Stimulated activated CD8-positive, alpha-beta memory T cell treated with anti-CD3 and anti-CD28 coated beads, Interleukin-15, amount 100 ng/mL, for 4 hours (primary cell): ENCODE measurements at regions not wholly inside any gene's neighbourhood (a gene's known extent, or its start where the extent isn't known, plus 50 kb on each side); places are given as distances from the start of the nearest gene placed in this dataset.

ENCODE experiments used
- DNase-seq, 2 donors: peaks; one replicate each; pipeline ENCODE4 v3.0.0-alpha.2; 2020; ENCODE audit warnings: low read depth in 2 of 2

DNA sequence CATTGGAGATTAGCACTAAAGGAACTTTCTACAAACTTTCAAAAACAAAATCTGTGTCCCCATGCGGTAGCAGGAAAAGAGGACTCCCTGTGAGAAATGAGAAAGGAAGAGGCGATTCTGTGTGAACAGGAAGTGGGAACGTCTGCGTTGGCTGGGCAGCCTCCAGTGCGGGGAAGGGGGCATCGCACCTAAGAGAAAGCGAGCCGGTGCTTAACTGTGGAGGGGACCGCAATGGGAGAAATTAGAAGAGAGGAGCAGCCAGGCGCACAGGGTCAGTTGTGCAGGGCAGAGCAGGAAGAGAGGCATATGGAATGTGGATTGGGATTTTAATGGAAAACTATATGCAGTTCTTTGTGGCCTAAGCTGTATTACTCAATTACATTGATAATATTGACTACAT lies 77.4 kb upstream of the DOCK9 start:
- no peak for DNase-seq

DNA sequence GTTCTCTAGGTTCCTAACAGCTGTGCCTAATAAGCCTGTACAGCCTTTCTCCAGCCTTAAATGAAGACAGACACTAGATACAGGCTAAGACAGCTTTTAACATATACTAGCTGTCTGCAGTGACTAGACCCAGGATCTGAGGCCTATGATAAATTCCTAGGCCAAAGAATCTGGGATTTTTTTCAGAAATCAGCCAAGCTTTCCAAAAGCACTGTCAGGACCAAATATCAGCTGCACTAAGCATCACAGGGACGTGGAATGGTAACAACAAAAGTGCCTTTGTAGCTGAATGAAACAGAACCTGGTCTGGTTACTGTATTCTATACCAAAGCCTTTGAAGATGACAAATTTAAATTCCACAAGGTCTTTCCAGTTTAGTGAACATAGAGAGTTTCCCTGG lies 77.9 kb upstream of the DOCK9 start:
- DNase-seq, result no peak

DNA sequence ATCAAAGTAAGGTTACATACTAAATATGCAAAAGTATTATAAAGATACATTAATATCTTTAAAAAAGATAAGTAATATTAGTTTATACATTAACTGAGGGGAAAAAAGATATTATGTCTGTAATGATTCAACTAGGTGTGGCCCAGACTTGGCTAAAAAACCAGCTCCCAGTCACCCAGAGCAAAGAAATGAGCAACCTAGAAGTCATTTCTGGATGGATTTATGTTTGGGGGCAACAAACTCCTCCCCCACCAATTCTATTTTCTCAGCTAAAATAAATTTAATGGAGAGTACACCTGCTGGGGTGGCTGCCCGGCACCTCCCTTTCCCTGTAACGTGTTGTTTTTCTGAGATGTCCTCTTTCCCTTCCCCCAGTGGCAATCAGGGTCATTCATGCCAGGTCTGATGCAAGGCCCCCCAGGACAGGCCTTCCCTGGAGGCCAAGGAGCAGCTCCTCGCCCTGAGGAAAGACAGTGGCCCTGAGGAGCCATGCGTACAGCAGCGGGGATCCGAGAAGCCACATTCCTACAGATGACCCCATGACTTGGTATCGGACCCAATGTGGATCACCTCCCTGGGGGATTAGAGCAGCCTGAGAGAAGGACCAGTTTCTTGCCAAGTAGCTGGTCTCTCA lies 78.6 kb upstream of the DOCK9 start:
- DNase-seq, result no peak

DNA sequence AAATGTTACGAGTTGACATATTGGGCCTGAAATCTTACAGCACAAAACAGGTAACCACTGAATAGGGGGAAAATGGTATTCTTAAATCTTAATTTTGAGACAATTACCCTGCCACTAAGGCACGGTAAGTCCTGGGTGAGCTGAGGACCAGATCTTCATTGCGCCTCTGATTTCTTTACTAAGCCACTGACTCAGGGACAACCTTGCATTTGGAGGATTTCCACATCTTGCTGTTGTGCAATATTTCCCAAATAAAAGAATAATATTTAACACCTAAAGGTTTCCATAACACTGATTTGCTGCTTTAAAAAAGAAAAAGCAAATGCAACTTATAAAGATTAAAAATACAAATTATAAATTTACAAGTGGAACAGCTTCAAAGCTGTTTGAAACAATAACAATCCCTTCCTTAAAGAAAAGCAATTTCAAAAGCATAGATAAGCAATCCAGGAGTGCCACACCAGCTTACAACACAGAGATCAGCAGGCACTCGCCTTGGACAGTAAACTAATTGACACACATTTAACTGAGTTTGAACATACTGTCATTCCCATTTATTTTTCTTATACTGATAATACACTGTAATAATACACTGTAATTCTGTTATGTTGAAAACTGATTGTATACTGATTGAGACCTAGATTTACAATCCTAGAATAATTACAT lies 79.6 kb upstream of the DOCK9 start:
- DNase-seq, result no peak

DNA sequence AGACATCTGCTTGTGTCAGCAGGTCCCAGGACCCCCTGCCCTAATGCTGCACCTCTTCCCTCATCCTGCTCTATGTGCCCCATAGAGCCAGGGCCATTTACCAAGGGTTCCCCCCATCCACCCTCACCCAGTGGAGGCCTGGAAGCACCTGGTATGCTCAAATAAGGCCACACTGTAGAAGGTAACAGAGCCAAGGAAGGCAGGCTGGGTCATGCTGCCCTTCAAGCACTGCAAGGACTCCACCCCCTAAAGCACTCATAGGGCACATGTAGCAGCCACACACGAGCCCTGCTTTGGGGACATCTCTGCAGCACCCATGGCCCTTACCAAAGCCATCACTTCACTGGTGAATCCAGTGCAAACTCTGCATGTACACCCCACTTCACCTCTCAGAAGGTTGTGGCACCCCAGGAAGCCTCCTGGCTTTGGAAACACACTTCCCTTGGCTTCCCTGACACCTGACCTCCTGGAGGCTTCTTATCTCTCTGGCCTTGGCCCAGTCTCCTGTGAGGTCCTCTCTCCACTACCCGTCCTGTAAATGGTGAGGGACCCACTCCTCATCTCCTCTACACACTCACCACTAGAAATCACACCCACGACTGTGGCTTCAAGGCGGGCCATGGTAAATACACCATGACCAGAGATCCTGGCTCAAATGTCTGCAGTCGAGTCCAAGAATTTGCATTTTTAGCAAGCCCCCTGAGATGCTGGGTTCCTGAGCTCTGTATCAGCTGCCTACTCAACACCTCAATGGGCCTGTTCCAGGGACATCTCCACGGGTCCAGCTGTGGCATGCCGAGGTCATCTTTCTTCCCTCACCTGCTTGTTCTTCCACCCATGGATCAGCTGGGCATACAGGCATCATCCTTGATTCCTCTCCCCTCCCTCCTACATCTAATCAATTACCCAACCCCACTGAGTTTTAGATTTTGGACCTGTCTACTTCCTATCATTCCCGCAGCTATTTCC lies 80.9 kb upstream of the DOCK9 start:
- no peak for DNase-seq

DNA sequence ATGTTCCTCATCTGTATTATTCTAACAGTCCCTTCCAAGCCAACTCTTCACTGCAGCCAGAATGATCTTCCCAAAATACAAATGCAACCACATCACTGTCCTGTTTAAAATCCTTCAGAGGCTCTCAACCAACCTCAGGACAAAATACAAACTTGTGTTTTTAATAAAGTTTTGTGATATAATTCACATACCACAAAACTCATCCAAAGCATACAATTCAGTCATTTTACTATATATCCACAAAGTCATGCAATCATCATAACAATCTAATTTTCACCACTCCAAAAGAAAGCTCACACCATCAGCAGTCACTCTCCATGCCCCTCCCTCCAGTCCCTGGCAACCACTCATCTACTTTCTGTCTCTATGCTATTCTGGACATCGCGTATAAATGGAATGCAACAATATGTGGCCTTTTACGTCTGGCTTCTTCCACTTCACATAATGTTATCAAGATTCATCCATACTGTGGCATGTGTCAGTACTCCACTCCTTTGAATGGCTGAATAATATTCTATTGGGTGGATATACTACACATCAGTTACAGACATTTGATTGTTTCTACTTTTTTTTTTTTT lies 81.7 kb upstream of the DOCK9 start:
- no peak for DNase-seq

DNA sequence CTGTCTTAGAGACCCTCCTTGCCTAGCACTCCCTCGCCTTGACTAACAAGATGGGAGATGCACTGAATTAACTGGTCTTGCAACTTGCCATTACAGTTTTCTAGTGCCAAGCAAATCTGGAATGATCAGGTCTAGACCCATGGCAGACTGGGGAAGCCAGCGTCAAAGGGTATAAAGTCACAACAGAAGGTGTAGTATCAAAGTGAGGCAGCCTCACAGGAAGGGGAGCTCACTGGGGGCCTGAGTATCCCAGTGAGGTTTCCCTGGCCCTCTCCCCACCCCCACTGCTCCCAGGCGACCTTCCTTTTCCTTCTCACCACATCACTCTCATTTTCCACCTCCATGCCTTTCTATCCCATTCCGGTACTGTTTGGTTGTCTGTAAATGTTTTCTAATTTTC lies 83.5 kb upstream of the DOCK9 start:
- no peak for DNase-seq

DNA sequence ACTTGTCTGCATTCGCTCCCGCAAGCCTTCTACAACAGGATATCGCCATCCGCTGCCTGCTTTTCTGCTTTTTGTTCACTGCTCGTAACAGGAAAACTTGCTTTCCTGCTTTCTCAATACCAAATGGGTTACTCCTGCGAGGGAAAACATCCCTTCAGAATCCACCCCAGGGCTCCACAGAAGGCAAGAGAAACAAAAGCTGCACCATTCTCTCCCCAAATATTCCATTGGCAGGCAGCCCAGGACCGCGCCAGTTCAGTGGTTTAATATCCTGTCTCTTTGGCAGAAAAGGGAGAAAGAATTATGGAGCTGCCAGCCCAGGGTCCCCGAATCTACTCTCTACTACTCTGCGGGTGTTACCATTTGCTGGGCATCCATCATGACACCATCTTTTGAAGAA lies 84.7 kb upstream of the DOCK9 start:
- DNase-seq, result no peak

DNA sequence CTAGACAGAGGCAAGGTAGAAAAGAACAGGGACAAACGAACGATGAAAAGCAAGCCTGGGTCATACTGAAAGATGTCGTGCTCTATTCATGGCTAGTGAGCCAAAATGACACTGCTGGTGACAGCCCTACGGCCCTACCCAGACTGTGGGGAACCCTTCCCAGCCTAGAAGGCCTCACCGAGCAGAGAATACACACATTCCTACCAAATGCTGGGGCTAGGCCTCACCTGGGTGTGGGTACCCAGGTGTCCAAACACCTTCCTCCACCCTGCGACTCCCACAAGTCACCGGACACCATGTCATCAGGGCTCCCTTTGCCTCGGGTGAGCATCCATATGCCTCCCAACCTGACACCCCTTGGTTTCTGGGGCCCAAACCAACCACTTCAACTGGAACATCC lies 85.3 kb upstream of the DOCK9 start:
- no peak for DNase-seq

DNA sequence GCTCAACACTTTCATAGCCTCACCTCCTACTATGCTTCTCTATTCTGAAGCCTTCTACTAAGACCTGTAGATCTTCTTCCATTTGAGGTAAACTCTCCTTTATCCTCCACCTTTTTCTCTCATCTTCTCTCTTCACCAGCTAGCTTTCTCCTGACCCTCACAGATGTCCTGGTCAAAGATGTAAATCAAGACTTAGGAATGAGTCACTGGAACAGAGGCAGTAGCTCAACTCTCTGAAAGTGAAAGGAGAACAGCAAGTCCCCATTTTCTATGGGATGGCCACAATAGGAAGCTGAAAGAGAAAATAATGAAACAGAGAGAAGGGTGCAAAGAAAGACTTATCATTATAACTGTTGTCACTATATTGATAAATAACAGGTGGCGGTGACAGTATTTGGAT lies 86.1 kb upstream of the DOCK9 start:
- DNase-seq, result no peak

DNA sequence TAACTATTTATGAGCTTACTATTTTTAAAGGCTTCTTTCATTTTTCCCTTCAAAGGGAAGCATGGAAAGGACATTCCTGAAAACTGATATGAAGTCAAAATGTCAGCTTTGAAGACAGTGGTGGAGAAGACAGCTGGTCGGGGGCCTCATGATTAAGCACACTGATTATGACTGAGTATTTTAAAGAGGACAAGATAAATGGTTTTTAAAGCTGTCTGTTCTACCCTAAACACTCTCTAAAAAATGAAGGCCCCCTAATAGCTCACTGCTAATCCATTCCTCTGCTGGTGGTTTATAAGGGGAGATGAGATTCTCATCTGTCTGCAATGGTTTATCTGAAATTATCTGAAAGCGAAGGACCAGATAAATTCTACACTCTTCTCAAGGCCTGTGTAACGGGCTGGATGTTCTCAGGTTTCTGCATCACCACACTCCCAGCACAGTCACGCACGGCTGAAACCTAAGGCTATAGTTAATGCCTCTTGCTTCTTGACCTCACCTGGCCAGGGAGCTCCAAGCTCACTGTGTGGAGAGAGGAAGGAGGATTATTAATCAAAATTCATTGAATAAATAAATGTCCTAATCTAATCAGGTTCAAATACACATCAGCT lies 86.9 kb upstream of the DOCK9 start:
- DNase-seq, result no peak

DNA sequence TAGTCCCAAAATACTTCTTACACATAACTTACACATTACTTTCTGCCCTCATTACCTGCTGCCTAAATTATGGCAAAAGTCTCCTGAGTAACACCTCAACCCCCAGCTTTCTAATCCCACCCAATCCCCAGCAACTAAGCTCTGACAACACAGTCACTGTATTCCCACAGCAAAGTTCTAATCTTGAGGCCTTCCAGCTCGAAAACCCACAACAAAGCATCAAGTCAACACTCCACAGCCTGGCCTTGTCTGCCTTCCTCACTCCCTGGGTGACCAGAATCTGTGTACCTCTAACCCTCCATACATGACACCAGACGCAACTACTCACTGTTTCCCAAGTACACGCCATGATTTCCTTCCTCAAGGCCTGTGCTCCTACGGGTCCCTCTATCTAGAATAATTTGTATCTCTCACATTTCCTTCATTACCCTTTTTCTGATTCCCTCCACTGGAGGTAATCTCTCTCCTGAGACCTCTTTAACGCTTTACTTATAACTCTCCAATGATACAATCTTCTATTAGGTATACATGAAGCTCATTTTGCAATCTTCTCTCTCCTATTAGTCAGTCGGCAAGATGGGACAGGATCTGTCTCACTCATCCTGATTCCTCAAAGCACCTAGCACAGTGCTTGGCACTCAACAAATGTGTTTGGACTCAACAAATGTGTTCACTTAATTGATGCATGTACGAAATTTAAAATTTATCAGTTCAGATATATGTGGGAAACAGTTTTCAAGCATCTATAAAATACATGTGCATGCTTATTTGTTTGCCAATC lies 87.6 kb upstream of the DOCK9 start:
- DNase-seq, result no peak

DNA sequence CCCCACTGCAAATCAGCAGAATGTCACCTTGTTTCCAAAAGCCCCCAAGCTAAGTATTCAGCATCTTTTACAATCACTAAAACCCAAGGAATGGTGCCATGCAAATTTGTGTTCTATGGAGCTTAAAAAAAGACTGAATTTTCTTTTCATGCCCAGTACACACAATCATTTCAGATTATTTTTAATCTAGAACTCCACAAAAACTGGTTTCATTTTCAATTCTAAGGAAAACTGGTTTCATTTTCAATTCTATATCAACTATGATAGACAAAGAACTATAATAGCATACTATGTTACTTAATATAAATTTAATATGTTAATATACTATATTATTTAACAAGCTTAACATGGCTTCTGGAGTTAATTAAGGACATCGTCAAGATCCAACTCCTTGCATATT lies 88.4 kb upstream of the DOCK9 start:
- no peak for DNase-seq

DNA sequence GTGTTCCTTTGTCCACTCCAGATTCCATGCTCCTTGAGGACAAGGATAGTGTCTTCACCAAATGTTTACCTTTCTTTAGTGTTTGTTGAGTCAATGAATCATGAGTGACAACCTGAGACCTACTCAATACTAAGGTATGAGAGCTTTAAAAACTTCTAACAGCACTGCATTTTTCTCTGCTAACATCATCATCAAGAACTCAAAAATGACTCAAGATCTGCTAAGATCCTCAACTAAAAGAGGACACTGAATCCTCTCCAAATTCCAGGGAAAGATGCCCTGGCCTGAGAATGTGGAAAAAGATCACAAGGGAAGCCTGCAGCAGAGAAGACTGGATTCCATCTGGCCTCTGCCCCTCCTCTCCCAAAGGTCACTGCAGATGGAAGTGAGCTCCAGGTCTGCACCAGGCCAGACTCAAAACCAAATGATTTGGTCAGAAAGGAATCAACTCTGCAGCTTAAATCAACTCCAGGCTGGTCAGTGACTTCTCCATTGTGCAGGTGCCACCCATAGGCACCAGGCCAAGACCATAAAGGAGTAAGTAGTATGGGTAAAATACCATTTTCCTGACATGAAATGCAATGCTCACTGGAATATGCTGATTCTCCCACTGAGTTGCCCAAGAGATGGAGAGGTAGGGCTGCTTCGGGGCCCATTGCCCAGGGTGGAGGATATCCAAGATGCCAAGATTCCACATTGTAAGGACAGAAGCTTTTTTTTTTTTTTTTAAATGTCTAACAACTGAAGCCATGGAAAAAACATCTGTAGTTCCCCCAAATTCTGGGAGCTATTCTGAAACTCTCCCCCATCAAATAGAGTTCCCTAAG lies 89.5 kb upstream of the DOCK9 start:
- no peak for DNase-seq

DNA sequence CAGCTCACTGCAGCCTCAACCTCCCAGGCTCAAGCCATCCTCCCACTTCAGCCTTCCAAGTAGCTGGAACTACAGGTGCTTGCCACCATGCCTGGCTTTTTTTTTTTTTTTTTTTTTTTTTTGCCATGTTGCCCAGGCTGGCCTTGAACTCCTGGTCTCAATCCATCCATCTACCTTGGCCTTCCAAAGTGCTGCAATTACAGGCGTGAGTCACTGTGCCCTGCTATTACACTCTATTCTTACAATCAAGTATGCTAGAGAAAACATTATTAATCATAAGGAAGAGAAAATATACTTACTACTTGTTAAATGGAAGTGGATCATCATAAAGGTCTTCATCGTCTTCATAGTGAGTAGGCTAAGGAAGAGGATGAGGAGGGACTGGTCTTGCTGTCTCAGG lies 93.3 kb upstream of the DOCK9 start:
- DNase-seq, result no peak

DNA sequence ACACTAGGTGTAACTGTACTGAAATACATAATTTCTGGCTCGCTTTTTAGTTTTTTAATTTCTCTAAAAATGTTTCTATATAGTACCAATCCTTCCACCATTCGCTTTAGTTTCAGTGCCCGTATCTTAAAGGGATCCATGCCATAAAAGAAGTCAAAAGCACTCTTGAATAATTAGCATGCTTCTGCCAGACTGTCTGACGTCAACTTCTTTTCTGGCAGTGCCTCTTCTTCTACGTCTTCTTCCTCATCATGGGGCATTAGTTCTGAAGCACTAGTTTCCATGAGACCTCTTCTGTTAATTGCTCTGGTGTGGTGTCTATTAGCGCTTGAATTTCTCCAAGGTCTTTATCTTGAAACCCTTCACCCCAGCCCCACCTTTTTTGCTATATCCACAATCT lies 93.8 kb upstream of the DOCK9 start:
- no peak for DNase-seq

DNA sequence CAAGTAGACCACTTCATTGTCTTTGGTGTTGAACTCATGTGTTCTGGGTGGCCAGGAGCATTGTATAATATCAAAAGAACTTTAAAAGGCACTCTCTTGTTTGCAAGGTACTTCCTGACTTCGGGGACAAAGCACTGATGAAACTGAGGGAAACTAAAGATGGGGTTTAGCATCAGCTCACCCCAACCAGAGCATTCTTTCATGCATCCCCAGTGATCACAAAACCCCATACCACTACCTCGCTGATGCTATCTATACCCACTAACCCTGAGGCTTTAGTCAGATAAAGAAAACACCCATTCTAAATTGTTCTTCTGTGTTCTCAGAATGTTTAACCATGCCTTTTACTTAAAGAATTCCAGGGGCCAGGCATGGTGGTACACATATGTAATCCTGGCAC lies 94.5 kb upstream of the DOCK9 start:
- no peak for DNase-seq

DNA sequence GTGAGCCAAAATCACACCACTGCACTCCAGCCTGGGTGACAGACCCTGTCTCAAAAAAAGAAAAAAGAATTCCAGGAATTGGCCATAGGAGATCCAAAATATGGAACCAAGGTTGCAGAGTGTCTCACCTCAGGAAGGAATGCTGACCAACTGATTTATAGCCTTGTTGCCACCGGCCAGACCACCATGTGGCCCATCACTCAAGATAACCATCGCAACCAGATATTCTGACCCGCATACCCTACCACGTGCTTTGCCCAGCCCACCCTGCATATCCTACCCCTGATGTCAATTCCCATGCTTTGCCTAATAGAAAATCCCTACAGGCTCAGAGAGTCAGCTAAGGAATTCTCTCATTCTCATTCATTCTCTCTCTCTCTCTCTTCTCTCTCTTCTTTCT lies 95.1 kb upstream of the DOCK9 start:
- no peak for DNase-seq

DNA sequence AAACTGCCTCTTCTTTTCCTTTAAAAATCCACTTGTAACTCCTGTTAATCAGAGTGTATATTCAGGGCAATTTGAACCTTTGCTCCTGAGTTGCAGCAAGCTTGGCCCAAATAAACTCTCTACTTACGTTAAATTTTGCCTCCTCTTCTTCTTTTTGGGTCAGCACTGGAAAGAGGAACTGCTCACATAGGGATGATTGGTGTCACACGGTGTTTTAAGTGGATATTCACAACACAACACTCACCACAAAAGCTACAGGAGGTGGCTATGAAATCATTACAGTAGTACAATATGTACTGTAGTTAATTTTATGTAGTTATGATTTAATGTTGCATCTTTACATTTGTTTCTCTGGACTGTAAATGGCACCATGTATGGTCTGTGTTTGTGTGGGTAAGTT lies 96.8 kb upstream of the DOCK9 start:
- no peak for DNase-seq
